ENCODE measurements at regions not wholly inside any gene's neighbourhood (a gene's known extent, or its start where the extent isn't known, plus 50 kb on each side); places are given as distances from the start of the nearest gene placed in this dataset.

- TF ChIP-seq CTCF (conservative IDR thresholded peaks at IDR 0.05; ENCODE audit: low read depth, low read length), result no peak
- no peak for TF ChIP-seq EZH2phosphoT487 (IDR thresholded peaks at IDR 0.05; ENCODE audit: borderline replicate concordance, low read length)
Measured at GRCh38 chr6:150548330-150548729, 51.4 kb upstream of the PLEKHG1 start.
